OCI-LY3 (cell line): ENCODE measurements at regions not wholly inside any gene's neighbourhood (a gene's known extent, or its start where the extent isn't known, plus 50 kb on each side); places are given as distances from the start of the nearest gene placed in this dataset.

Source experiments
- H2AFZ ChIP-seq: fragments of 200-600, 300-600 bp; shearing (Covaris generic); 2 replicates; pipeline ENCODE4 v1.6.0; 2014; ENCODE audit warnings: antibody characterized with exemption, low read depth, low read length
- H3K27ac ChIP-seq: fragments of 200-600, 300-600 bp; sonication (generic); 2 replicates; pipeline ENCODE4 v1.5.1; 2014; ENCODE audit warnings: mild to moderate bottlenecking, low read length, moderate library complexity, mixed read lengths
- H3K27me3 ChIP-seq: fragments of 200-600, 300-600 bp; sonication (generic); 2 replicates; pipeline ENCODE4 v1.6.1; 2014; ENCODE audit warnings: low read depth, low read length, mixed read lengths
- H3K36me3 ChIP-seq: fragments of 200-600, 300-600 bp; sonication (generic); replicated peaks from 2 replicates; pipeline ENCODE3; 2014; ENCODE audit warnings: low read depth, low read length, mixed read lengths
- H3K4me1 ChIP-seq: fragments of 300-600, 200-600 bp; sonication (generic); 2 replicates; pipeline ENCODE4 v1.6.1; 2014; ENCODE audit warnings: low read length, mixed read lengths
- H3K4me2 ChIP-seq: fragments of 200-600, 300-600 bp; sonication (generic); 2 replicates; pipeline ENCODE4 v1.6.1; 2014; ENCODE audit warnings: low read length, mixed read lengths
- H3K4me3 ChIP-seq: fragments of 300-600, 200-600 bp; sonication (generic); 2 replicates; pipeline ENCODE4 v1.5.1; 2014; ENCODE audit warnings: antibody characterized with exemption, mild to moderate bottlenecking, low read length, moderate library complexity
- H3K79me2 ChIP-seq: fragments of 300-600, 200-600 bp; shearing (Covaris generic); 2 replicates; pipeline ENCODE4 v1.6.1; 2014; ENCODE audit warnings: mild to moderate bottlenecking, low read length, mixed read lengths
- H3K9ac ChIP-seq: fragments of 300-600, 200-600 bp; shearing (Covaris generic); 2 replicates; pipeline ENCODE4 v1.6.0; 2014; ENCODE audit warnings: mild to moderate bottlenecking, low read length, moderate library complexity
- H3K9me3 ChIP-seq: fragments of 200-600, 300-600 bp; shearing (Covaris generic); 2 replicates; pipeline ENCODE4 v1.6.1; 2014; ENCODE audit warnings: low read length, mixed read lengths; ENCODE audit not compliant: insufficient read depth
- H4K20me1 ChIP-seq: fragments of 200-600, 300-600 bp; sonication (generic); 2 replicates; pipeline ENCODE4 v1.6.1; 2016; ENCODE audit warnings: low read length, mixed read lengths; ENCODE audit not compliant: insufficient read depth
- EZH2phosphoT487 ChIP-seq: fragments of 200-600 bp; shearing (Covaris generic); IDR thresholded peaks from 2 replicates; pipeline ENCODE4 v1.6.1; 2018; ENCODE audit warnings: antibody characterized with exemption, mixed run types, low read depth
- TF ChIP-seq, protein P1 (sequence below): fragments of 200-600, 300-600 bp; sonication (generic); IDR thresholded peaks from 2 replicates; pipeline ENCODE4 v1.5.1; 2014; ENCODE audit warnings: antibody characterized with exemption, low read length, low read depth

DNA sequence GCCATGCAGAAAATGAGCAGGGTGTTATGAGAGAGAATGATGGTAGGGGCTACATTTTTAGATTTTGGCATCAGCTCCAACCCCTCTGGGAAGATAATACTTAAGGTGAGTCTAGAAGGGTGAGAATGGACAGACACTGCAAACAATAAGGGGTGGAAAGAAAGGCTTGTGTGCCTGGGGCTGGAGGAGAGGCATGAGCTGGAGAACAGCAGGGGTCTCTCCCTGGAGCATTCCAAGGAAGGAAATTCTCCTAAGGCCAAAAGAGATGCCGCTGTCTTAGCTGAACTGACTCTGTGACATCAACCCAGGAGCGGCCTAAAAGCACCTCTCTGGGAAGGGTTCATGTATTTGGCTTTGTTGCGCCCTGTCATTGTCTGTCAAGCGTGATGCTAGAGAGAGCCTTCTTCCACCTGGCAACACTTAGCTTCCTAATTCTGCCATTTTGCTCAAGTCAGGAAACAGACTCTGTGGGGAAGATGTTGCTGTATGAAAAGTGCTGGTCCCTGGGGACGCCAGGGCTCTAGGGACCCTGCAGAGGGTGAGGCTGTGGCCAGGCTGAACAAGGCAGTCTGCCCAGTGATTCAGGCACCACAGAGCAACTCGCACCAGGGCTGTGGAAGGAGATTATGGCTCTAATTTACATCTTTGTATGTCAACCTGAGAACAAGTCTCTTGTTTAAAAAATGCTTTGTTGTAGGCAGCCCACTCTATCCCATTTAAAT is 225.7 kb downstream of the CBLN1 start:
- Histone ChIP-seq H3K36me3 (no peaks in the 10 kb centered on the region), H3K27ac (no peak overlapping the region), H4K20me1 (no peaks in the 10 kb centered on the region), H3K4me1 (no peaks in the 10 kb centered on the region), H3K4me2 (no peak overlapping the region), H3K79me2 (no peaks in the 10 kb centered on the region), H3K9me3 (no peaks in the 10 kb centered on the region), H3K4me3 (no peak overlapping the region), H2AFZ (no peak overlapping the region), H3K27me3 (no peaks in the 10 kb centered on the region), H3K9ac (no peak overlapping the region)
- TF ChIP-seq, protein P1, sequence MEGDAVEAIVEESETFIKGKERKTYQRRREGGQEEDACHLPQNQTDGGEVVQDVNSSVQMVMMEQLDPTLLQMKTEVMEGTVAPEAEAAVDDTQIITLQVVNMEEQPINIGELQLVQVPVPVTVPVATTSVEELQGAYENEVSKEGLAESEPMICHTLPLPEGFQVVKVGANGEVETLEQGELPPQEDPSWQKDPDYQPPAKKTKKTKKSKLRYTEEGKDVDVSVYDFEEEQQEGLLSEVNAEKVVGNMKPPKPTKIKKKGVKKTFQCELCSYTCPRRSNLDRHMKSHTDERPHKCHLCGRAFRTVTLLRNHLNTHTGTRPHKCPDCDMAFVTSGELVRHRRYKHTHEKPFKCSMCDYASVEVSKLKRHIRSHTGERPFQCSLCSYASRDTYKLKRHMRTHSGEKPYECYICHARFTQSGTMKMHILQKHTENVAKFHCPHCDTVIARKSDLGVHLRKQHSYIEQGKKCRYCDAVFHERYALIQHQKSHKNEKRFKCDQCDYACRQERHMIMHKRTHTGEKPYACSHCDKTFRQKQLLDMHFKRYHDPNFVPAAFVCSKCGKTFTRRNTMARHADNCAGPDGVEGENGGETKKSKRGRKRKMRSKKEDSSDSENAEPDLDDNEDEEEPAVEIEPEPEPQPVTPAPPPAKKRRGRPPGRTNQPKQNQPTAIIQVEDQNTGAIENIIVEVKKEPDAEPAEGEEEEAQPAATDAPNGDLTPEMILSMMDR: no peak
- no peak for TF ChIP-seq EZH2phosphoT487

DNA sequence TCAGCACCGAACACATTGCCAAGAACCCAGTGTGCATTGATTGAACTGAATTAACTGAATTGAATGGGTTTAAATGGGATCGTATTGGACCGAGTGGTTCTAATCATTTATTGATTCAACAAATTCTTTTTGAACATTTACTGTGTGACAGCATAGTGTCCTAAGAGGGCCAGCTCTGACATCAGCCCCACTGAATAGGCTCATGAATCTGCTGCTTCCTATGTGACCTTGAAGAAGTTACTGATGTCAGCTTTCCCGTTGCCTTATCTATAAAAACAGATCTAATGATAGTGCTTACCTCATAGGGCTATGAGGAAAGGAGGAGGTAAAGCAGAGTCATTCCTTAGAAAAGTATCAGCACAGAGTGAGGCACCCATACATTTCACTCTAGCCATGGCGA is 226.3 kb downstream of the CBLN1 start:
- no peak overlapping the region for H2AFZ ChIP-seq
- TF ChIP-seq, protein P1: no peak
- no peak for TF ChIP-seq EZH2phosphoT487
- no peaks in the 10 kb centered on the region for H3K4me1 ChIP-seq

DNA sequence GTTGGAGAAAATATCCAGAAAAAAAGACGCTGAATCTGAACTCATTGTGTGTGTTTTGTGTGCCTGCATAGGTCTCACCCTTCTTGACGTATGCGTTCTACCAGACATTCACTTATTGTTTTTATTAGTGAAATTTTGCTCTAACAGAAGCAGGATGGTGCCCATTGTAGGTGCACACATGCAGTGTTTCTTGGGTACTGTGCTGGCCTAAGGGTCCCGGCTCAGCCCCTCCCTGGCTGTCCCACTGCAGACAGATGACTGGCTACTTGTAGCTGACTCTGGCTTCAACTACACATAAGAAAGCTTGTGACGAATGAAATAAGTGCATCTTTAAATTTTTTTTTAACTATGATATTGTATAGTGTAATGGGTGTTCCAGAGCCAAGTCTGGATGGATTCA is 227.0 kb downstream of the CBLN1 start:
- H3K4me3 ChIP-seq: no peak overlapping the region
- H2AFZ ChIP-seq: no peak overlapping the region
- no peaks in the 10 kb centered on the region for H3K4me1 ChIP-seq
- no peak for TF ChIP-seq EZH2phosphoT487
- H3K4me2 ChIP-seq: no peak overlapping the region
- no peaks in the 10 kb centered on the region for H3K36me3 ChIP-seq
- no peak overlapping the region for H3K9ac ChIP-seq
- no peaks in the 10 kb centered on the region for H3K9me3 ChIP-seq
- H4K20me1 ChIP-seq: no peaks in the 10 kb centered on the region
- no peaks in the 10 kb centered on the region for H3K27me3 ChIP-seq
- H3K27ac ChIP-seq: no peak overlapping the region
- H3K79me2 ChIP-seq: no peaks in the 10 kb centered on the region

More for the DNA sequence above, 226.3 kb downstream of the CBLN1 start:
- no peak overlapping the region for H3K9ac ChIP-seq
- no peaks in the 10 kb centered on the region for H3K36me3 ChIP-seq
- H3K4me2 ChIP-seq: no peak overlapping the region
- no peak overlapping the region for H3K4me3 ChIP-seq
- H3K27me3 ChIP-seq: no peaks in the 10 kb centered on the region
- no peaks in the 10 kb centered on the region for H3K9me3 ChIP-seq
- H4K20me1 ChIP-seq: no peaks in the 10 kb centered on the region
- no peak overlapping the region for H3K27ac ChIP-seq
- no peaks in the 10 kb centered on the region for H3K79me2 ChIP-seq

DNA sequence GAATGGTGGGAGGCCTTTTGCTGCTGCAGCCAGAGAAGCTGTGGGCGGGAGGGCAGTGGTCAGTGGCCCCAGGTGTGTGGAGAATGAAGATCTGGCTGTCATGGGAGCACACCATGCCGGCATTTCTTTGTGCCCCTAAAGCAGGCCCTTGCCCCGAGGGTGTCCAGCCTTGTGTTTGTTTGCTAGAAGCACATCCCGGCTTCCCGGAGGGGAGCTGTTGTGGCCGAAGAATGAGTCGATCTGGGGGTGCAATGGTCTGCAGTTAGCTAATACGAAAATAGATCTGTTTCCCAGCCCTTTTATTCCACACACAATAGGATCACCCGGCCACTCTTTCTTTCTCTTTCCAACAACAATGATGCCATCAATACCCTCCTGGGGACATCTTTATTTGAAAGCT is 228.8 kb downstream of the CBLN1 start:
- no peaks in the 10 kb centered on the region for H3K79me2 ChIP-seq
- H3K27me3 ChIP-seq: no peaks in the 10 kb centered on the region
- H3K4me3 ChIP-seq: no peak overlapping the region
- H3K27ac ChIP-seq: no peak overlapping the region
- TF ChIP-seq, protein P1: no peak
- TF ChIP-seq EZH2phosphoT487: no peak
- no peaks in the 10 kb centered on the region for H4K20me1 ChIP-seq
- H3K4me2 ChIP-seq: no peak overlapping the region
- H3K4me1 ChIP-seq: no peaks in the 10 kb centered on the region
- H3K36me3 ChIP-seq: no peaks in the 10 kb centered on the region
- H2AFZ ChIP-seq: no peak overlapping the region
- H3K9ac ChIP-seq: no peak overlapping the region
- no peaks in the 10 kb centered on the region for H3K9me3 ChIP-seq
